Activated CD8-positive, alpha-beta T cell treated with anti-CD3 and anti-CD28 coated beads, Interleukin-2, amount 10 ng/mL, durations not matched to agents 7 days and 5 days (primary cell): ENCODE measurements at regions not wholly inside any gene's neighbourhood (a gene's known extent, or its start where the extent isn't known, plus 50 kb on each side); places are given as distances from the start of the nearest gene placed in this dataset.
"Not testable (repeated sequence)": the region's sequence is repeated elsewhere in the genome, so short reads cannot be mapped to it uniquely, and the experiment has no call there.

ENCODE experiments used
- ATAC-seq: fragments of 150-1000 bp; cut with Tn5 transposase; one replicate; pipeline ENCODE4 v1.10.0; 2021; ENCODE audit warnings: moderate library complexity
- CTCF ChIA-PET: fragments of 350-600 bp; sonication (Branson Sonifier 250); formaldehyde crosslinking; loops from one replicate; lab custom pipeline; 2021; ENCODE audit warnings: antibody characterized with exemption; lab: Charles Lee
- POLR2A ChIA-PET: fragments of 350-600 bp; sonication (Branson Sonifier 250); formaldehyde crosslinking; loops from one replicate; lab custom pipeline; 2021; ENCODE audit warnings: antibody characterized with exemption; lab: Charles Lee
- DNase-seq: peaks from one replicate; pipeline ENCODE4 v3.0.0-alpha.2; 2020
- H3K27ac Mint-ChIP-seq: one replicate; pipeline ENCODE4 v1.8.0; 2021; ENCODE audit warnings: mild to moderate bottlenecking, mixed read lengths
- H3K27me3 Mint-ChIP-seq: one replicate; pipeline ENCODE4 v1.8.0; 2021; ENCODE audit warnings: low read depth, mixed read lengths
- H3K36me3 Mint-ChIP-seq: one replicate; pipeline ENCODE4 v1.8.0; 2021; ENCODE audit warnings: low read depth, mixed read lengths
- H3K4me1 Mint-ChIP-seq: one replicate; pipeline ENCODE4 v1.8.0; 2021; ENCODE audit warnings: low read depth, mixed read lengths
- H3K4me3 Mint-ChIP-seq: one replicate; pipeline ENCODE4 v1.8.0; 2021; ENCODE audit warnings: mild to moderate bottlenecking, mixed read lengths
- H3K9me3 Mint-ChIP-seq: one replicate; pipeline ENCODE4 v1.8.0; 2022; ENCODE audit warnings: mixed read lengths; ENCODE audit not compliant: insufficient read depth

DNA sequence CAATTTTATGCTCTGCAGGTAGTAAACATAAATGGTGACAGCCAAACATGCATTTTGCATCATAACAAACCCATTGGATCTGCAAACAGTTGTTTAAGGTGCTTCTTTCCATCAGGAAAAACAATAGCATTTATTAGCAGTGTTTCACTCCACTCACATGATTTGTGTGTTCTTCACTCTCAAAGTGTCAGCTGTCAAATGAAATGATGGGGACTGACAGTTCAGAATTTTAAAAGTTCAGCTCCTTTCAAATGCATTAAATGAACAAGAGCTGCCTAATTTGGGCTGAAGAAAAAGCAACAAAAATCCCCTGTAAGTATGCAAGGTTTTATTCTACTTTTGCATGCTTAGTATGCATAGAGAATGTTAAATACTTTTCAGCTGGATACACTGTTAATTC is 145.2 kb upstream of the CDIN1 start:
- H3K4me1 Mint-ChIP-seq, result no peaks in the 10 kb centered on the region
- H3K27me3 Mint-ChIP-seq, result no peaks in the 10 kb centered on the region
- DNase-seq (no peak), ATAC-seq (no peak)
- H3K4me3 Mint-ChIP-seq, result no peak overlapping the region
- POLR2A ChIA-PET, result no interaction called here
- no peaks in the 10 kb centered on the region for H3K36me3 Mint-ChIP-seq
- CTCF ChIA-PET, result no interaction called here
- no peak overlapping the region for H3K27ac Mint-ChIP-seq
- H3K9me3 Mint-ChIP-seq, result no peaks in the 10 kb centered on the region

DNA sequence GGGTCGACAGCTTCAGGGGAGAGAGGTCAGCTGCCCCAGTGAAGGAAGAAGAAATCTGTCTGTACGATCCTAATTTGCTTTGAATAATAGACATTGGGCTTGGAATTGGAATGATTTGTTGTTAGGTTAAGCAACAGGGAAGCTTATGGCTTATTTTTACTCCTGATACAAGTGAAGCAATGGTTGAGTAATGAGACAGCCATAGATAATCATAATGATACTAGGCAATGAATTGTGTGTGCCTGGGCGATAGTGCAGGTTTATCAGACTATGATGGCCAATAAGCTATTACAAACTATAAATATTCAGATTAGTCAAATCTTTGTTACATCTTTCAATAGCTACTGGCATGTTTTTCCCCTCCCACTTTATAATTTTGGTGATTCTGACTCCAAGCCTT is 140.9 kb upstream of the CDIN1 start:
- CTCF ChIA-PET, result no interaction called here
- H3K4me1 Mint-ChIP-seq, result no peaks in the 10 kb centered on the region
- H3K4me3 Mint-ChIP-seq, result no peak overlapping the region
- H3K27me3 Mint-ChIP-seq, result no peaks in the 10 kb centered on the region
- POLR2A ChIA-PET, result no interaction called here
- no peak overlapping the region for H3K27ac Mint-ChIP-seq
- ATAC-seq, result no peak
- no peak for DNase-seq
- H3K36me3 Mint-ChIP-seq, result no peaks in the 10 kb centered on the region
- H3K9me3 Mint-ChIP-seq, result no peaks in the 10 kb centered on the region

DNA sequence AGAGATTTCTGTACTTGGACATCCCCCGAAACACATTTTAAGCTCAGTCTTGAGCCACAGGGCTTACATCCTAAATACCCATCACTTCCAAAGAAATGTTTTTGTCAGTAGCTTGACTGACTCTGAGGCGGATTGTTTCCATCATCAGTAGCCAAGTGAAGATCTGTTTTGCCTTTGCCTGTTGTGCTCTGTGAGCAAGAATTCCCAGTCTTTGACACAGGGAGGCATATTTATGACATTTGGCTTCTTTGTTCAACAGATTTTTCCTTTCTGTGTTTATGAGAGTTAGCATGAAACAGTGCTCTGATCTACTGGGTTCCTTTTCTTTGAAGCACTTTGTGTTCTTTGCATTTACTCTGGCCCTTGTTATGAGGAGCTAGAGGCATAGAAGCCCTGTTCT is 132.1 kb upstream of the CDIN1 start:
- ChIA-PET CTCF (no interaction called here), POLR2A (no interaction called here)
- Mint-ChIP-seq H3K4me3 (no peak overlapping the region), H3K9me3 (no peaks in the 10 kb centered on the region), H3K36me3 (no peaks in the 10 kb centered on the region), H3K27ac (no peak overlapping the region), H3K4me1 (no peaks in the 10 kb centered on the region), H3K27me3 (no peaks in the 10 kb centered on the region)
- ATAC-seq, result no peak
- DNase-seq, result no peak

DNA sequence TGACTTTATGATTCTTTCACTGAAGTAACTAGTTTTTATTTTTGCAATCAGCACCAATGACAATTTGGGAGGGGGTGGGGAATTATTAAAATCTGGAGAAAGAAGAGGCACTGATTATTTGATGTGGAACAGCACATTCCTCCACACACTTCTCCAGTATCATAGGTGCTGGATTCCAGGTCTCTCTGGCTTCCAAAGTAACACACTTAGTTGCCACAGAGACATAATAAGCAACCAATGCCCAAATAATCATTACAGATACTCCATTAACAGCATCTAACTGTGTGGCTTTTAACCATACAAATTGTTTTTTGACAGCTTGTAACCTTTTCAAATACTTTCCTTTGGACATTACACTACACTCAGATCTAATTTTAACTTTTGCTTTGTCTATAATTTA is 131.0 kb upstream of the CDIN1 start:
- Mint-ChIP-seq H3K27ac (no peak overlapping the region), H3K27me3 (no peaks in the 10 kb centered on the region), H3K36me3 (no peaks in the 10 kb centered on the region), H3K4me1 (no peaks in the 10 kb centered on the region), H3K9me3 (no peaks in the 10 kb centered on the region), H3K4me3 (no peak overlapping the region)
- CTCF ChIA-PET, result no interaction called here
- DNase-seq (no peak), ATAC-seq (no peak)
- POLR2A ChIA-PET, result no interaction called here

DNA sequence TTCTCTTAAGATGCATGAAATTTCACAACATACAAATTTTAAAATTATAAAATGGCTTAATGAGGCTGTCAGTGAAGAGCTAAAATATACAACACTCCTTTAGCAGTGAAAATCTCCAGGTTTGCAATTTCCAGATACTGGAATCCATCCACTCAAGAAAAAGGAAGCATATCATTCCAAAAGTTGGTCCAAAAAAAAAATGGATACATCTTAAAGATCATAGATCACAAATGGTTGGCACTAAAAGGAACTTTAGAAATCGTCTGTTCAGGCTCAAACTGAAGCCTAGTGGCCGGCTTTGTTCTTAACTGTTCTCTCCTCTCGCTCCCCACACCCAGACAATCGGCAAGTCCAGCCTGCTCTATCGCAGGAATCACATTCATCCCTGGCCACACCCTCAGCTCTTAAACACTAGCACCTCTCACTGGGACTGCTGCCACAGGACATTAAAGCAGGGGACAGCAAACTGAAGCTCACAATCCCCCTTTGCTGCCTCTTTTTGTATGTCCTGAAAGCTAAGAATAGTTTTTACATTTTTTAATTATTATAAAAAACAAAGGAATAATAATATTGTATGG is 130.3 kb upstream of the CDIN1 start:
- Mint-ChIP-seq H3K27me3 (no peaks in the 10 kb centered on the region), H3K4me3 (no peak overlapping the region), H3K9me3 (no peaks in the 10 kb centered on the region), H3K4me1 (no peaks in the 10 kb centered on the region), H3K36me3 (no peaks in the 10 kb centered on the region), H3K27ac (no peak overlapping the region)
- DNase-seq (no peak), ATAC-seq (no peak)
- POLR2A ChIA-PET, result no interaction called here
- CTCF ChIA-PET, result no interaction called here

DNA sequence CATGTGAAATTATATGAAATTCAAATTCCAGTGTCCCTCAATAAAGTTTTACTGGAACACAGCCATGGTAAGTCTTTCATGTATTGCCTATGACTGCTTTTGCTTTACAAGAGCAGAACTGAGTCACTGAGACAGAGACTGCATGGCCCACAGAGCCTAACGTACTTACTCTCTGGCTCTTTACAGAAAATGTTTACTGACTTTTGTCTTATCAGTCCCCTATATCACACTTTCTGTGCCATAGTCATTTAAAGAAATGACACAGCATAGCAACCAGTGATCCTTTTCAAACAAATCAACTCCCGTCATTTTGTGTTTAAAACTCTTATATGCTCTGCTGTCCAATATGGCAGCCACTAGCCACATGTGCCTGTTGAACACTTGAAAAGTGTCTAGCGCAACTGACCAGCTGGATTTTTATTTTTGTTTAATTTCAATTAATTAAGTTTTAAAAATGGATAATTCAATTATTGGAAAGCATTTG is 129.7 kb upstream of the CDIN1 start:
- H3K27ac Mint-ChIP-seq, result no peak overlapping the region
- H3K4me3 Mint-ChIP-seq, result no peak overlapping the region

DNA sequence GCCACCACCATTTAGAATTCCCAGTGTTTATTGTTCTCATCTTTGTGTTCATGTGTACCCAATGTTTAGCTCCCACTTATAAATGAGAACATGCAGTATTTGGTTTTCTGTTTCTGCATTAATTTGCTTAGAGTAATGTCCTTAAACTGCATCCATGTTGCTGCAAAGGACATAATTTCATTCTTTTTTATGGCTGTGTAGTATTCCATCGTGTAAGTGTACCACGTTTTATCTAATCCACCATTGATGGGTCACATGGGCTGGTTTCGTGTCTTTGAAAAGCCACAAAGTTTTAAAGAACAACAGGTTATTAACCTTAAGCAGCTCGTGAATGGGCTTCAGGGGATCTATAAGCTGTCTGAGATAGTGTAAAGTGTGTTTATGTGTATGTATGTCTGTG is 125.2 kb upstream of the CDIN1 start:
- DNase-seq, POLR2A ChIA-PET, H3K36me3 Mint-ChIP-seq, ATAC-seq, H3K27ac Mint-ChIP-seq, H3K9me3 Mint-ChIP-seq, H3K4me1 Mint-ChIP-seq, H3K27me3 Mint-ChIP-seq, H3K4me3 Mint-ChIP-seq, CTCF ChIA-PET: not testable (repeated sequence)

More for the DNA sequence above, 129.7 kb upstream of the CDIN1 start:
- ATAC-seq (no peak), DNase-seq (no peak)
- H3K27me3 Mint-ChIP-seq, result no peaks in the 10 kb centered on the region
- no peaks in the 10 kb centered on the region for H3K4me1 Mint-ChIP-seq
- no peaks in the 10 kb centered on the region for H3K36me3 Mint-ChIP-seq
- POLR2A ChIA-PET, result no interaction called here
- CTCF ChIA-PET, result no interaction called here
- H3K9me3 Mint-ChIP-seq, result no peaks in the 10 kb centered on the region

DNA sequence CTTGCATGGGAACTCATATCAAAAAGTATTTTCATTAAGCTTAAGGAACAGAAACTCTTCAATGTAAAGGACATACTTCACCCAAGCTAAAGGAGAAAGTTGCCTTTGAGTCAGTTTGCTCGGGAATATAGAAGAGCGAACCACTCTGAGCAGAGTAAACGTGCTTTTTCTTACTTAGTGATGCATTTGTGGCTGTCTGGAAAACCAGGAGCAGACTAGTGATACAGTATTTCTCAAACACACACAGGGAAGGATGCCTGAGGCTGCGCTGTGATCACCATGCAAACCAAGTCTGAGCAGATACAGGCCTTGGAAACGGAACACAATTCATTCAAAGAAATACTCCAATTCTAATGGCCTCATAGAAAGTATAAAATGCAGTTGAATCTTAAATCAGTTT is 121.0 kb upstream of the CDIN1 start:
- no peak overlapping the region for H3K27ac Mint-ChIP-seq
- no peak for DNase-seq

DNA sequence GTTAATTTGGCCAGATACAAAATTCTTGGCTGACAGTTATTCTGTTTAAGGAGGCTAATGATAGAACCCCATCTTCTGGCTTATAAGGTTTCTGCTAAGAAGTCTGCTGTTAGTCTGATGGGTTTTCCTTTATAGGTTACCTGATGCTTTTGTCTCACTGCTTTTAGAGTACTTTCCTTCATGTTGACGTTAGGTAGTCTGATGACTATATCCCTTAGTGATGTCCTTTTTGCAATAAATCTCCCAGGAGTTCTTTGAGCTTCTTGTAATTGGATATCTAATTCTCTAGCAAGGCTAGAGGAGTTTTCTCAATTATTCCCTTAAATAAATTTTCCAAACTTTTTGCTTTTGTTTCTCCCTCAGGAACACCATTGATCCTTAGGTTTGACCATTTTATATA is 114.1 kb upstream of the CDIN1 start:
- Mint-ChIP-seq H3K36me3 (no peaks in the 10 kb centered on the region), H3K9me3 (peaks cover 6% of the 10 kb centered on the region), H3K4me3 (no peak overlapping the region), H3K27me3 (no peaks in the 10 kb centered on the region), H3K4me1 (no peaks in the 10 kb centered on the region), H3K27ac (no peak overlapping the region)
- ChIA-PET POLR2A (no interaction called here), CTCF (no interaction called here)
- DNase-seq (no peak), ATAC-seq (no peak)

More for the DNA sequence above, 121.0 kb upstream of the CDIN1 start:
- Mint-ChIP-seq H3K36me3 (no peaks in the 10 kb centered on the region), H3K9me3 (no peaks in the 10 kb centered on the region), H3K27me3 (no peaks in the 10 kb centered on the region), H3K4me3 (no peak overlapping the region), H3K4me1 (no peaks in the 10 kb centered on the region)
- ChIA-PET POLR2A (no interaction called here), CTCF (no interaction called here)
- ATAC-seq, result no peak

DNA sequence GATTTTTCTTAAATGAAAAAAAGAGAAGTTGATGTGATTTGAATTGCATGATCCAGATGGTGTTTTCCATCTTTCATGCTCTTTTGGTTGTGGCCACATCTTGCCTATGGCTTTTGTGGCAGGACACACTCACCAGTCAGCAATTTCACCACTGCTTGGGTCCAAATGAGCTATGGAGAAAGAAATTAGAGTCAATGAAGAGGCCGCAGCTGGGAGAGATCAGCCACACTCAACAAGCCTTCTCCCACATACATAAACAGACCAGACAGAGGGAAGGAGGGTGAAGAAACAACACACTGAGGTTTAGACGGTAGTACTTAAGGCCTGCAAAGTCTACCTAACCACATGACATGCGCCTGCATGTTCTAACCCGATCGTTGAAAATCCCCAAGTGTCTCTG is 110.7 kb upstream of the CDIN1 start:
- no peak overlapping the region for H3K4me3 Mint-ChIP-seq
- H3K4me1 Mint-ChIP-seq, result no peaks in the 10 kb centered on the region
- ATAC-seq (no peak), DNase-seq (no peak)
- H3K27me3 Mint-ChIP-seq, result no peaks in the 10 kb centered on the region
- CTCF ChIA-PET, result no interaction called here
- POLR2A ChIA-PET, result no interaction called here
- H3K27ac Mint-ChIP-seq, result no peak overlapping the region
- peaks cover 6% of the 10 kb centered on the region for H3K9me3 Mint-ChIP-seq
- H3K36me3 Mint-ChIP-seq, result no peaks in the 10 kb centered on the region

DNA sequence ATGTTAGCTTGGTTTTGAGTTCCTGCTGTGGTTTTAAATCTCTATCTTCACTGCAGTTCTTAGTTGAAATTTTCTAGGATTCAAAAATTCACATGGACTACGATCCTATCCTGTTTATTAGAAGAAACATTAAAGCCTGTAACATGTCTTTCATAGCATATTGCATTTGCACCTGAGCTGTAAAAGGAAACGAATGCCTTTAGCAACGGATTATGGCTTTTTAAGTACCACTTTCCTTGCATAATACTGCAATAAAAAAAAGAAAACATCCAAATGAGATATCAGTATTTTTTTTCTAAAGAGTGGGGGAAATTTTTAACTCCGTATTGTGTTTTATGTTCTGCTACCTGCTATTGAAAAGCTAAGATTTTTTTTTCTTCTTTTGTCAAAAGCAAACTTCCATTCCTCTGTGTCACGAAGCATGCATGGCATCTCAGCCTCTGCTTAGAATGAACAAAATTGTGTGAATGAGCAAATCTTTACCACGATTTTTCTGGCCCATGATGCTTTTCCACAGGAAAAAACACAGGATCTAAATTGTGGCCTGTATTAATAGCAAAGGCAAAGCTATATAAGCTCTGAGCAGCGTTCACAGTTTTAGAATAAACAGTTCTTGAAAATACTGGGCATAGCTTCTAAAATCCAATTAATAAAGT is 110.0 kb upstream of the CDIN1 start:
- Mint-ChIP-seq H3K27ac (no peak overlapping the region), H3K4me1 (no peaks in the 10 kb centered on the region), H3K4me3 (no peak overlapping the region), H3K27me3 (no peaks in the 10 kb centered on the region), H3K36me3 (no peaks in the 10 kb centered on the region), H3K9me3 (peaks cover 6% of the 10 kb centered on the region)
- CTCF ChIA-PET, result no interaction called here
- POLR2A ChIA-PET, result no interaction called here
- no peak for DNase-seq
- ATAC-seq, result no peak

DNA sequence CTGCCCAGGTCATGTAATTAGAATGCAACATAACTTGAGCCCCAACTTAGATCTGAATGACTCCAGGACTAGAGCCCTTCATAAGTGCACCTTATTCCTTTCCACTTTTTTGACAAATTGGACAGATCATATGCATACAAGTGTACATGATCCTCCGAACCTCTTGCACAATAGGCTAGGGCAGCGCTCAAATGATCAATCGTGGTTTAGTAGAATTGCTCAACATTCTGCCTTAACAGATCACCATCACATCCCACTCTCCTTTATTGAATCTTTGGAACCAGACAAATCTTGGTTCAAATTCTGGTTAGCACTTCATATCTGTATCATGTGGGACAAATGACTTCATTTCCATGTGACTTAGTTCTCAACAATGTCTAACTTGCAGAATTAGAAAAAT is 106.8 kb upstream of the CDIN1 start:
- POLR2A ChIA-PET, result no interaction called here

DNA sequence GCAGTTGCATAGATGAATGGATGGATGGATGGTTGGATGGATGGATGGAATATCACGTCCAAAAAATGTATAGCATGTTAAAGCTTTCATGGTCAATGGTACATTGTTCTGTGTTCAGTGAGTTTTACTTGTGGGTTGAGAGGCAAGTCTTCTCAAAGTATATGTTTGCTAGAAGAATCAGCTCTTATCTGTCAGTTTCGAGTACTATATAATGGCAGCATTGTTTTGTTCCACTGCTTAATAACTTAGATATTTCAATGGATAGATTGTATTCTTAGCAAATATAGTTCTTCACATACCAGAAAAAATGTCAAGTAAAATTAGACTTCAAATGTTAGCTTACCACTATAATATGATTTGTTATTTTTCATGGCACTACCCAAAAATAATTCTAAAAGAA is 100.9 kb upstream of the CDIN1 start:
- no peak for ATAC-seq
- ChIA-PET CTCF (no interaction called here), POLR2A (no interaction called here)
- DNase-seq, result no peak
- no peaks in the 10 kb centered on the region for H3K36me3 Mint-ChIP-seq
- no peaks in the 10 kb centered on the region for H3K27me3 Mint-ChIP-seq
- H3K4me1 Mint-ChIP-seq, result no peaks in the 10 kb centered on the region
- no peak overlapping the region for H3K27ac Mint-ChIP-seq
- no peak overlapping the region for H3K4me3 Mint-ChIP-seq
- H3K9me3 Mint-ChIP-seq, result no peaks in the 10 kb centered on the region

More for the DNA sequence above, 106.8 kb upstream of the CDIN1 start:
- no peaks in the 10 kb centered on the region for H3K9me3 Mint-ChIP-seq
- no peak overlapping the region for H3K4me3 Mint-ChIP-seq
- CTCF ChIA-PET, result no interaction called here
- ATAC-seq, result no peak
- no peaks in the 10 kb centered on the region for H3K36me3 Mint-ChIP-seq
- no peaks in the 10 kb centered on the region for H3K27me3 Mint-ChIP-seq
- no peak overlapping the region for H3K27ac Mint-ChIP-seq
- no peaks in the 10 kb centered on the region for H3K4me1 Mint-ChIP-seq
- DNase-seq, result no peak
